Heart left ventricle (tissue), 16 donors: ENCODE measurements at regions not wholly inside any gene's neighbourhood (a gene's known extent, or its start where the extent isn't known, plus 50 kb on each side); places are given as distances from the start of the nearest gene placed in this dataset.
"Not testable (repeated sequence)": the region's sequence is repeated elsewhere in the genome, so short reads cannot be mapped to it uniquely, and the experiment has no call there.

Experiments
- ATAC-seq, 4 donors: fragments of 200-7000 bp; cut with Tn5 transposase; one replicate each; pipeline ENCODE4 v1.9.1; 2020 to 2022; ENCODE audit warnings: moderate library complexity in 4 of 4, mild to moderate bottlenecking in 3 of 4, moderate number of reproducible peaks in 1 of 4
- DNase-seq, 5 donors: peaks; one replicate each; pipeline ENCODE4 v3.0.0-alpha.2; 2020
- H3K27ac ChIP-seq, 12 donors: fragments of 200-600 bp; sonication (generic) in 4 of 12; one replicate each; pipeline versions ENCODE4 v1.5.0 to v1.8.0; 2016 to 2022; ENCODE audit warnings: mild to moderate bottlenecking in 2 of 12
- H3K27me3 ChIP-seq, 9 donors: fragments of 200-600 bp; sonication (generic) in 2 of 9; one replicate each; pipeline versions ENCODE4 v1.5.1 to v1.8.0; 2016 to 2022; ENCODE audit warnings: mild to moderate bottlenecking in 3 of 9
- H3K36me3 ChIP-seq, 9 donors: fragments of 200-600 bp; sonication (generic) in 2 of 9; one replicate each; pipeline versions ENCODE4 v1.5.0 to v1.8.0; 2018 to 2022; ENCODE audit warnings: mild to moderate bottlenecking in 2 of 9
- H3K4me1 ChIP-seq, 12 donors: fragments of 200-600 bp; sonication (generic) in 4 of 12; one replicate each; pipeline versions ENCODE4 v1.5.0 to v1.8.0; 2016 to 2022; ENCODE audit warnings: mild to moderate bottlenecking in 3 of 12
- H3K4me3 ChIP-seq, 12 donors: fragments of 200-600 bp; sonication (generic) in 4 of 12; one replicate each; pipeline versions ENCODE4 v1.5.0 to v1.8.0; 2017 to 2022; ENCODE audit warnings: mild to moderate bottlenecking in 9 of 12, moderate library complexity in 4 of 12
- H3K9me3 ChIP-seq, 12 donors: fragments of 200-600 bp; sonication (generic) in 4 of 12; one replicate each; pipeline versions ENCODE4 v1.5.0 to v1.8.0; 2016 to 2022; ENCODE audit warnings: mild to moderate bottlenecking in 1 of 12
- POLR2A ChIP-seq, 2 donors: fragments of 450-650 bp; IDR thresholded peaks; one replicate each; pipeline ENCODE4 v1.6.1; 2017; ENCODE audit warnings: antibody characterized with exemption in 2 of 2, mild to moderate bottlenecking in 2 of 2, moderate library complexity in 2 of 2
- WGBS, 4 donors: extraction: QIAGEN DNeasy Blood & Tissue Kit in 2 of 4; methylation state at CpG; one replicate each; pipeline versions ENCODE4 v1.1.5 to v1.1.7; 2013 to 2018; 5-methylcytosine and 5-hydroxymethylcytosine counted together
- intact Hi-C, 10 donors: fragments of 100-400 bp; cut with DNase I; formaldehyde crosslinking; loops; one replicate each; pipeline versions ENCODE4 v1.11.1 to v1.14.2; 2022
- TF ChIP-seq, protein P1 (sequence below), 12 donors: fragments of 200-600 bp; sonication (generic) in 4 of 12; IDR thresholded peaks; one replicate each; pipeline versions ENCODE4 v1.5.0 to v1.8.0; 2018 to 2022; ENCODE audit warnings: antibody characterized with exemption in 12 of 12, mild to moderate bottlenecking in 5 of 12
- donor health status: ischemic (EF 13 %, LVEDD 7.1; RV severe dilation, severe dysfunction).
- donor health status: healthy with polysubstance abuse.
- donor health status: DM: no; HTN: yes; CAD: no.
- donor health status: DM: no; HTN: no; CAD: no.
- donor health status: ischemic (EF 25% LVEDD 6.9; RV normal size, moderate dysfunction).
- donor health status: ischemic (EF 25% LVEDD 5.7; RV mildly dilated, moderate dysfunction).
- donor health status: healthy.
- donor health status: DM: yes; HTN: yes; CAD: no.
- donor health status: ischemic (EF 35%, LVEDD 5.7; RV mildly dilated, moderate dysfunction).
- donor health status: nonischemic (EF 11% LVEDD 7.7; RV severe dilation, severe dysfunction).
- donor health status: DM: yes; HTN: yes; CAD: no.
- donor health status: PGD.
- donor health status: ischemic (EF 29% LVEDD 5.4; RV normal size, mild dysfunction).
- donor health status: nonischemic (EF 23%, LVEDD 6.1; RV moderate dilation, normal function).

DNA sequence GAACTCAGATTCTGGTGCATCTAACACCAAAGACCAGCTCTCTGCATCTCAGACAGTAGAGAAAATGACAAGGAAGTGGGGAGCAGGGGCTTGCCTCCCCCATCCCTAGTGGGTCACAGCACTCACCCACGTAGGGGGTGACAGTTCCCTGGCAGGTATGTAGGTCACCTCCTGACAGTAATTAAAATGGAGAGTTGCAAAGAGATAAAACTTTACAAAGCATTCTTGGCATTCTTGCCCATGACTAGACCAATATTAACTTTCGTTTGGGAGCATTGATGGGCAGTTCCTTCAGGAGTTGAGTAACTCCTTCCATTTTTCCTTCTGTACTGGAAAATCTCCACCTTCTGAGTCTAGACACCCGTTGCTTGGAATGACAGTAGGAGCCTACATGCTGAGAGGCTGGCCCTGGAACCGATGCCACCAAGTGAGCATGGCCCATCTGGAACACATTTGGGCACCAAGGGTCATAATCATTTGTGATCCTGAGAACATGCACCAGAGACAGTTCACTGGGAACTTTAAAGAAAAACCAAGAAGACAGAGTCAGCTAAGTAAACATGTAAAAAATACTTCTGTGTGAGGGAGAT is 81.5 kb upstream of the MSX2 start:
- no peak for ATAC-seq
- Histone ChIP-seq H3K27ac (no peak overlapping the region), H3K4me3 (no peak overlapping the region), H3K36me3 (no peaks in the 10 kb centered on the region), H3K27me3 (no peaks in the 10 kb centered on the region), H3K9me3 (peaks cover 0 to 17% (median 4%) of the 10 kb centered on the region in 12 donors), H3K4me1 (no peaks in the 10 kb centered on the region)
- WGBS, 4 donors: 18 to 28% (median 25%) methylated on average over 4 of the region's 4 CpGs
- intact Hi-C loops: no loop called here
- DNase-seq: no peak
- no peak for TF ChIP-seq POLR2A (IDR thresholded peaks at IDR 0.05)
- TF ChIP-seq, protein P1, sequence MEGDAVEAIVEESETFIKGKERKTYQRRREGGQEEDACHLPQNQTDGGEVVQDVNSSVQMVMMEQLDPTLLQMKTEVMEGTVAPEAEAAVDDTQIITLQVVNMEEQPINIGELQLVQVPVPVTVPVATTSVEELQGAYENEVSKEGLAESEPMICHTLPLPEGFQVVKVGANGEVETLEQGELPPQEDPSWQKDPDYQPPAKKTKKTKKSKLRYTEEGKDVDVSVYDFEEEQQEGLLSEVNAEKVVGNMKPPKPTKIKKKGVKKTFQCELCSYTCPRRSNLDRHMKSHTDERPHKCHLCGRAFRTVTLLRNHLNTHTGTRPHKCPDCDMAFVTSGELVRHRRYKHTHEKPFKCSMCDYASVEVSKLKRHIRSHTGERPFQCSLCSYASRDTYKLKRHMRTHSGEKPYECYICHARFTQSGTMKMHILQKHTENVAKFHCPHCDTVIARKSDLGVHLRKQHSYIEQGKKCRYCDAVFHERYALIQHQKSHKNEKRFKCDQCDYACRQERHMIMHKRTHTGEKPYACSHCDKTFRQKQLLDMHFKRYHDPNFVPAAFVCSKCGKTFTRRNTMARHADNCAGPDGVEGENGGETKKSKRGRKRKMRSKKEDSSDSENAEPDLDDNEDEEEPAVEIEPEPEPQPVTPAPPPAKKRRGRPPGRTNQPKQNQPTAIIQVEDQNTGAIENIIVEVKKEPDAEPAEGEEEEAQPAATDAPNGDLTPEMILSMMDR (IDR thresholded peaks at IDR 0.05): no peak

DNA sequence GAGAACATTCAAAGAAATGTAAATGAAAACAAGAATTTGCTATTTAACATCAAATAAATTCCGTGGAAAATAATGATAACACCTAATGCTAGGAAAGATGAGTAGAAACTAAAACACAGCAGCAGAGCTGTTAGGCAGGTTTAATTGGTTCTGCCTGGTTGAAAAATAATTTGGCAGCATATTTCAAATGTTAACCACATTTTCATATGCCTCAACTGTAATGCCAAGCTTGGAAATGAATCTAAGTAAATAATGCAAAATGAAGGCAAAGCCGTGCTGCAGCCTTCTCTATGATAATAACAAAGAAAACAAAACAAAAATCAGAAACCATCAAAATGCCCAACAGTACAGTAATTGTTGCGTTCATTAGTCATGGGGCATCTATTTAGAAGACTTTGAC is 79.9 kb upstream of the MSX2 start:
- Histone ChIP-seq H3K9me3 (peaks cover 0 to 17% (median 4%) of the 10 kb centered on the region in 12 donors), H3K27ac (no peak overlapping the region), H3K36me3 (no peaks in the 10 kb centered on the region), H3K27me3 (no peaks in the 10 kb centered on the region), H3K4me3 (no peak overlapping the region), H3K4me1 (no peaks in the 10 kb centered on the region)
- TF ChIP-seq POLR2A (IDR thresholded peaks at IDR 0.05): no peak
- TF ChIP-seq, protein P1 (IDR thresholded peaks at IDR 0.05): no peak
- intact Hi-C loops: no loop called here
- 71 to 75% (median 72%) methylated on average over 3 of the region's 3 CpGs for WGBS, 4 donors
- DNase-seq: no peak
- no peak for ATAC-seq

DNA sequence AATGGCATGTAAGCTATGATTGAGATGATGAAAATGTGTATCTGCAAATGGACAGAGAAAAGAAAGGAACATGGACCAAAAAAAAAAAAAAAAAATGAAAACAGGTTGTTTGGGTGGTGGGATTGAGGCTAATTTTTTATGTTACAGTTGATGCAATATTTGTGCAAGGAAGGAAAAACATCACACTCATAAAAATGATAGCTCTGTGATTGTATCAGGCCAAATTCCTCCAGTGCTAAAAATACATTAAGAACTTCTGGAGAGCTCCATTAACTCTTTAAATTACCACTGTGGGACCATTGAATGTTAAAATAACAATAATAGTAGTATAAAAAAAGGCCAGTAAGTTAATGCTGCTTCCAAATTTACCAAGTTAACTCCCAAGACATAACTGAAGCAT is 79.5 kb upstream of the MSX2 start:
- Histone ChIP-seq H3K27me3 (no peaks in the 10 kb centered on the region), H3K27ac (no peak overlapping the region), H3K9me3 (peaks cover 0 to 17% (median 4%) of the 10 kb centered on the region in 12 donors), H3K36me3 (no peaks in the 10 kb centered on the region), H3K4me1 (no peaks in the 10 kb centered on the region), H3K4me3 (no peak overlapping the region)
- intact Hi-C loops: no loop called here
- DNase-seq (no peak), ATAC-seq (no peak)
- no peak for TF ChIP-seq POLR2A (IDR thresholded peaks at IDR 0.05)
- TF ChIP-seq, protein P1 (IDR thresholded peaks at IDR 0.05): no peak

DNA sequence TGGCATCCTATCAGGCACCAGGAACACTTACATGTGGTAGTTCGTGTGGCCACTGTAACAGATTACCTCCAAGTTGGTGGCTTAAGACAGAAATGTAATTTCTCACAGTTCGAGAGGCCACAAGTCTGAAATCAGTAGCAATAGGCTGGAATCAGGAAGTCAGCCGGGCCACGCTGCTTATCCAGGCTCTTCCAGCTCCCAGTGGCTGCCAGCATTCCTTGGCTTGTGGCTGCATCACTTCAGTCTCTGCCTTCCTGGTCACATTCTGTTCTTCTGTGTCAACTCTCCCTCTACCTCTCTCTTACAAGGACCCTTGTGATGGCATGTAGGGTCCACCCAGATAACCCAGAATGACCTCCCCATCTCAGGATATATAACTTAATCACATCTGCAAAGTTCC is 78.7 kb upstream of the MSX2 start:
- Histone ChIP-seq H3K4me3 (no peak overlapping the region), H3K27me3 (peaks cover 0 to under 1% (median 0%) of the 10 kb centered on the region in 9 donors), H3K27ac (no peak overlapping the region), H3K36me3 (no peaks in the 10 kb centered on the region), H3K4me1 (no peaks in the 10 kb centered on the region), H3K9me3 (peaks cover 0 to 17% (median 4%) of the 10 kb centered on the region in 12 donors)
- TF ChIP-seq, protein P1 (IDR thresholded peaks at IDR 0.05): no peak
- TF ChIP-seq POLR2A (IDR thresholded peaks at IDR 0.05): no peak
- ATAC-seq (no peak), DNase-seq (no peak)
- intact Hi-C loops: no loop called here
- WGBS, 4 donors: 84 to 92% (median 89%) methylated on average over 4 of the region's 4 CpGs

DNA sequence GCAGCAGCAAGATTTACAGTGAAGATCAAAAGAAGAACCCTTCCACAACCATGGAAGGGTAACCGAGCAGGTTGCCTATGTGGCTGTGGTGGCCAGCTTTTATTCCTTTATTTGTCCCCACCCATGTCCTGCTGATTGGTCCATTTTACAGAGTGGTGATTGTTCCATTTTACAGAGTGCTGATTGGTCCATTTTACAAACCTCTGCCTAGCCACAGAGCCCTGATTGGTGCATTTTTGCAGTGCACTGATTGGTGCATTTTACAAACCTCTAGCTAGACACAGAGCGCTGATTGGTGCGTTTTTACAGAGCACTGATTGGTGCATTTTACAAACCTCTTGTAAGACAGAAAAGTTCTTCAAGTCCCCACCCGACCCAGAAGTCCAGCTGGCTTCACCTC is 75.8 kb upstream of the MSX2 start:
- H3K4me3 ChIP-seq, intact Hi-C loops, H3K4me1 ChIP-seq, DNase-seq, ATAC-seq, H3K36me3 ChIP-seq, H3K27ac ChIP-seq: not testable (repeated sequence)
- H3K27me3 ChIP-seq: peaks cover 0 to 15% (median 0%) of the 10 kb centered on the region in 9 donors
- WGBS, 4 donors: 84 to 89% (median 88%) methylated on average over 4 of the region's 4 CpGs
- H3K9me3 ChIP-seq: peaks cover 0 to 17% (median 4%) of the 10 kb centered on the region in 12 donors
